ENCODE measurements at regions not wholly inside any gene's neighbourhood (a gene's known extent, or its start where the extent isn't known, plus 50 kb on each side); places are given as distances from the start of the nearest gene placed in this dataset.
A peak's percentile ranks its signal among the peaks of the same experiment; 100 is the strongest.

GRCh38 chr7:114070246-114070645, 151.4 kb upstream of the PPP1R3A start:
- H3K4me1 ChIP-seq (ENCODE audit: control insufficient read depth in 1 of 2, insufficient read depth in 2 of 2, low read length in 2 of 2), result no peaks in the 10 kb centered on the region
- no peaks in the 10 kb centered on the region for H3K36me3 ChIP-seq (replicated peaks in 1 of 2; ENCODE audit: control insufficient read depth in 1 of 2, insufficient read depth in 2 of 2, low read length in 2 of 2)
- no peak for TF ChIP-seq CTCF (IDR thresholded peaks at IDR 0.05)
- Mint-ChIP-seq H3K4me3 (no peak overlapping the region), H3K27ac (no peak overlapping the region), H3K36me3 (no peaks in the 10 kb centered on the region), H3K9me3 (no peaks in the 10 kb centered on the region), H3K27me3 (ENCODE audit: low read depth in 3 of 3) (peaks cover 0 to 3% (median 0%) of the 10 kb centered on the region in 3 donors), H3K4me1 (no peaks in the 10 kb centered on the region)
- DNase-seq, result no peak
- no peak overlapping the region for H3K9ac ChIP-seq (ENCODE audit: insufficient read depth, low read length, poor library complexity, severe bottlenecking)
- no peaks in the 10 kb centered on the region for H4K20me1 ChIP-seq (ENCODE audit: insufficient read depth, low read length)
- H3K27ac ChIP-seq (ENCODE audit: low read depth in 1 of 2, low read length in 2 of 2), result no peak overlapping the region
- H2AFZ ChIP-seq (ENCODE audit: insufficient read depth, low read depth, low read length, poor library complexity, severe bottlenecking), result no peak overlapping the region
- H3K4me2 ChIP-seq (replicated peaks; ENCODE audit: extremely low read depth, low read length, poor library complexity, severe bottlenecking), result no peak overlapping the region
- H3K27me3 ChIP-seq (ENCODE audit: control insufficient read depth in 2 of 2, insufficient read depth in 2 of 2, low read length in 2 of 2), result no peaks in the 10 kb centered on the region
- H3K4me3 ChIP-seq (replicated peaks in 1 of 3; ENCODE audit: low read depth in 2 of 3, low read length in 3 of 3), result no peak overlapping the region
- intact Hi-C loops (cut with micrococcal nuclease), result no loop called here
- H3K9me3 ChIP-seq (replicated peaks in 1 of 2; ENCODE audit: control insufficient read depth in 1 of 2, insufficient read depth in 1 of 2, low read length in 2 of 2), result no peaks in the 10 kb centered on the region
- no peaks in the 10 kb centered on the region for H3K79me2 ChIP-seq (ENCODE audit: insufficient read depth, low read length)

GRCh38 chr7:114062810-114063209, 144.0 kb upstream of the PPP1R3A start:
- Histone ChIP-seq H4K20me1 (ENCODE audit: insufficient read depth, low read length) (no peaks in the 10 kb centered on the region), H2AFZ (ENCODE audit: insufficient read depth, low read depth, low read length, poor library complexity, severe bottlenecking) (no peak overlapping the region), H3K9me3 (replicated peaks in 1 of 2; ENCODE audit: control insufficient read depth in 1 of 2, insufficient read depth in 1 of 2, low read length in 2 of 2) (no peaks in the 10 kb centered on the region), H3K4me2 (replicated peaks; ENCODE audit: extremely low read depth, low read length, poor library complexity, severe bottlenecking) (no peak overlapping the region), H3K9ac (ENCODE audit: insufficient read depth, low read length, poor library complexity, severe bottlenecking) (no peak overlapping the region), H3K79me2 (ENCODE audit: insufficient read depth, low read length) (no peaks in the 10 kb centered on the region), H3K4me1 (ENCODE audit: control insufficient read depth in 1 of 2, insufficient read depth in 2 of 2, low read length in 2 of 2) (no peaks in the 10 kb centered on the region), H3K27me3 (ENCODE audit: control insufficient read depth in 2 of 2, insufficient read depth in 2 of 2, low read length in 2 of 2) (no peaks in the 10 kb centered on the region), H3K36me3 (replicated peaks in 1 of 2; ENCODE audit: control insufficient read depth in 1 of 2, insufficient read depth in 2 of 2, low read length in 2 of 2) (no peaks in the 10 kb centered on the region), H3K27ac (ENCODE audit: low read depth in 1 of 2, low read length in 2 of 2) (no peak overlapping the region), H3K4me3 (replicated peaks in 1 of 3; ENCODE audit: low read depth in 2 of 3, low read length in 3 of 3) (no peak overlapping the region)
- H3K4me3 Mint-ChIP-seq, result no peak overlapping the region
- TF ChIP-seq CTCF (IDR thresholded peaks at IDR 0.05), result no peak
- H3K27ac Mint-ChIP-seq, result peak overlapping the region in 1 of 7 donors; percentile 43
- intact Hi-C loops (cut with micrococcal nuclease), result no loop called here
- peaks cover 0 to 8% (median 4%) of the 10 kb centered on the region in 7 donors for H3K9me3 Mint-ChIP-seq
- H3K27me3 Mint-ChIP-seq (ENCODE audit: low read depth in 3 of 3), result no peaks in the 10 kb centered on the region
- no peaks in the 10 kb centered on the region for H3K36me3 Mint-ChIP-seq
- 88% methylated on average over 2 of the region's 3 CpGs for WGBS (ENCODE audit: insufficient coverage)
- no peaks in the 10 kb centered on the region for H3K4me1 Mint-ChIP-seq
- no peak for DNase-seq
